Right lobe of liver (tissue), 6 donors: ENCODE measurements at regions not wholly inside any gene's neighbourhood (a gene's known extent, or its start where the extent isn't known, plus 50 kb on each side); places are given as distances from the start of the nearest gene placed in this dataset.

Experiments
- ATAC-seq, 4 donors: fragments of 200-7000 bp; cut with Tn5 transposase; one replicate each; pipeline ENCODE4 v1.9.1; 2020; ENCODE audit warnings: mild to moderate bottlenecking in 4 of 4, moderate library complexity in 4 of 4
- DNase-seq, 3 donors: peaks; one replicate each; pipeline ENCODE4 v3.0.0-alpha.2; 2020
- H3K27ac ChIP-seq, 3 donors: fragments of 200-600 bp; one replicate each; pipeline ENCODE4 v1.8.0; 2022
- H3K27me3 ChIP-seq, 2 donors: fragments of 200-600 bp; one replicate each; pipeline ENCODE4 v1.8.0; 2022
- H3K36me3 ChIP-seq, 4 donors: fragments of 200-600 bp; sonication (generic) in 1 of 4; one replicate each; pipeline versions ENCODE4 v1.5.1 to v1.8.0; 2017 to 2022; ENCODE audit warnings: control low read depth in 1 of 4
- H3K4me1 ChIP-seq, 4 donors: fragments of 200-600 bp; sonication (generic) in 1 of 4; one replicate each; pipeline versions ENCODE4 v1.5.1 to v1.8.0; 2017 to 2022; ENCODE audit warnings: control low read depth in 1 of 4
- H3K4me3 ChIP-seq, 3 donors: fragments of 200-600 bp; one replicate each; pipeline ENCODE4 v1.8.0; 2022
- H3K9me3 ChIP-seq, 4 donors: fragments of 200-600 bp; sonication (generic) in 1 of 4; one replicate each; pipeline versions ENCODE4 v1.5.1 to v1.8.0; 2017 to 2022; ENCODE audit warnings: control low read depth in 1 of 4
- POLR2A ChIP-seq: fragments of 450-650 bp; IDR thresholded peaks from one replicate; pipeline ENCODE4 v1.6.1; 2017; ENCODE audit warnings: antibody characterized with exemption, mild to moderate bottlenecking
- WGBS: methylation state at CpG from one replicate; pipeline ENCODE4 v1.1.6; 2018; ENCODE audit warnings: low coverage, low lambda C conversion rate; ENCODE audit not compliant: insufficient coverage; ENCODE audit errors: missing lambda C conversion rate; 5-methylcytosine and 5-hydroxymethylcytosine counted together
- intact Hi-C, 2 donors: fragments of 100-400 bp; cut with DNase I; formaldehyde crosslinking; loops; one replicate each; pipeline versions ENCODE4 v1.11.2 to v1.14.1; 2022
- TF ChIP-seq, protein P1 (sequence below), 4 donors: fragments of 200-600 bp in 3 of 4; fragments of 450-650 bp in 1 of 4; IDR thresholded peaks; one replicate each; pipeline versions ENCODE4 v1.5.1 to v1.8.0; 2016 to 2022; ENCODE audit warnings: antibody characterized with exemption in 4 of 4, mild to moderate bottlenecking in 2 of 4
- donor health status: DM: no; HTN: yes; CAD: no.
- donor health status: DM: no; HTN: no; CAD: no.
- donor health status: DM: no; HTN: no; CAD: no.
- donor health status: DM: no; HTN: yes; CAD: no.
- donor health status: DM: no; HTN: yes; CAD: no.

DNA sequence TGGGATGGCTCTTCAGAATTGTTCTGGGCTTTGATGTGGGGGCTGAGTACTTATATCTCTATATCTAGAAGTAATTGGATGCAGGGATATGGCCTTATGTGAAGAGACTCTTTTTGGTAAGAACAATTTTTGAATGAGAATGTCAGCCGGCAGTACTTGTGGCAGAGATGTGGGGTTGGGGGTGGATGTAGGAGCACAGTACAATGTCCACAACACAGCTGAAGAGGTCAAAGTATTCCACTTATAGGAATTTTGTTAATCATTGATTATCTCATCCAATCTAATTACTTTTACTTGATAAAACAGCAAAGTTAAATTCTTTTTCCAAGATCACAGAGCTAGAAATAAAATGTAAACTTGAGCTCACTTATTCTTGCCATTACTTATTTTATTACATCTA lies 391.4 kb downstream of the TEX13C start:
- peak; percentile 81 to 94 (median 85) for ATAC-seq
- Histone ChIP-seq H3K36me3 (no peaks in the 10 kb centered on the region), H3K27me3 (no peaks in the 10 kb centered on the region), H3K27ac (peak overlapping the region in 2 of 3 donors; percentile 34 to 41), H3K4me3 (no peak overlapping the region), H3K9me3 (no peaks in the 10 kb centered on the region), H3K4me1 (peaks cover 0 to 7% (median 0%) of the 10 kb centered on the region in 4 donors)
- TF ChIP-seq, protein P1, sequence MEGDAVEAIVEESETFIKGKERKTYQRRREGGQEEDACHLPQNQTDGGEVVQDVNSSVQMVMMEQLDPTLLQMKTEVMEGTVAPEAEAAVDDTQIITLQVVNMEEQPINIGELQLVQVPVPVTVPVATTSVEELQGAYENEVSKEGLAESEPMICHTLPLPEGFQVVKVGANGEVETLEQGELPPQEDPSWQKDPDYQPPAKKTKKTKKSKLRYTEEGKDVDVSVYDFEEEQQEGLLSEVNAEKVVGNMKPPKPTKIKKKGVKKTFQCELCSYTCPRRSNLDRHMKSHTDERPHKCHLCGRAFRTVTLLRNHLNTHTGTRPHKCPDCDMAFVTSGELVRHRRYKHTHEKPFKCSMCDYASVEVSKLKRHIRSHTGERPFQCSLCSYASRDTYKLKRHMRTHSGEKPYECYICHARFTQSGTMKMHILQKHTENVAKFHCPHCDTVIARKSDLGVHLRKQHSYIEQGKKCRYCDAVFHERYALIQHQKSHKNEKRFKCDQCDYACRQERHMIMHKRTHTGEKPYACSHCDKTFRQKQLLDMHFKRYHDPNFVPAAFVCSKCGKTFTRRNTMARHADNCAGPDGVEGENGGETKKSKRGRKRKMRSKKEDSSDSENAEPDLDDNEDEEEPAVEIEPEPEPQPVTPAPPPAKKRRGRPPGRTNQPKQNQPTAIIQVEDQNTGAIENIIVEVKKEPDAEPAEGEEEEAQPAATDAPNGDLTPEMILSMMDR (IDR thresholded peaks at IDR 0.05) = no peak
- TF ChIP-seq POLR2A = no peak
- intact Hi-C loops = no loop called here
- 27% methylated on average over 1 of the region's 1 CpG for WGBS
- no peak for DNase-seq

DNA sequence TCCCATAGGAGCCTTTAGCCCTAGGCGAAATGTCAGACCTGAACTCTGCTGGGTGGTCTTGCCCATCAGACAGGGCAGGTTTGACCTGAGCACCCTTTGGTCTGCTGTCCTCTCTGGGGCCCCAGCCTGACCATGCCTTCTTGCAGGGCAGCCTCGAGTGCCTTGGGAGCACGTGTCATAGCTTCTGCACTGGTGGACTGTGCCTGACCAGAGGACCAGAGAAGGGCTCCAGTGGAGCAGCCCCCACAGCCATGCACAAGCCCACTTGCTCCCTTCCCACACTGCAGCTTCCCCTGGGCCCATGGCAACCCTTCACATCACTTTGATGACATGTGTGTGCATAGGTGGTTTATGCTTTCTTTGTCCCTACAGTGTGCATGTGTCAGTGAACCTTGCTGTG lies 394.0 kb downstream of the TEX13C start:
- no CpG with 5 or more reads among the region's 3 CpGs for WGBS
- H3K27ac ChIP-seq = no peak overlapping the region
- intact Hi-C loops = no loop called here
- no peaks in the 10 kb centered on the region for H3K36me3 ChIP-seq
- peaks cover 0 to 7% (median 0%) of the 10 kb centered on the region in 4 donors for H3K4me1 ChIP-seq
- TF ChIP-seq, protein P1 (IDR thresholded peaks at IDR 0.05) = no peak
- no peak for TF ChIP-seq POLR2A
- no peaks in the 10 kb centered on the region for H3K27me3 ChIP-seq
- DNase-seq = no peak
- H3K9me3 ChIP-seq = no peaks in the 10 kb centered on the region
- no peak overlapping the region for H3K4me3 ChIP-seq
- ATAC-seq = peak in 1 of 4 donors; percentile 22

DNA sequence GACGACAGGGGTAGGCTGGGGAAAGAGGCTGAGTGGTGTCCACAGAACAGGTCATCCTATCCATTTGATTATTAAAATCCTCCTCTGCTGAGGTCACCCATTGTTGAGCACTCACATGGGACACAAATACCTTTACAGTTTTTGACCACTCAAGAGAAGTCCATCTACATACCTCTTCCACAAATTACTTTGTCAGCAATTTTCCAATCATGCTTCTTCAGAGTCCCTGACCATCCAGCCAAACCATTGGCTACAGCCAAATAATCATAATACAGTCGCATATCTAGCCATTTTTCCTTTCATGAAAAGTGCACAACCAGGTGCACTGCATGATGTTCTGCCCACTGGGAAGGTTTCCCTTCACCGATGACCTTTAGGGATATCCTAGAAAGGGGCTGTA lies 407.4 kb downstream of the TEX13C start:
- no peak for ATAC-seq
- intact Hi-C loops = no loop called here
- Histone ChIP-seq H3K27me3 (no peaks in the 10 kb centered on the region), H3K4me3 (no peak overlapping the region), H3K27ac (no peak overlapping the region), H3K9me3 (no peaks in the 10 kb centered on the region), H3K36me3 (no peaks in the 10 kb centered on the region), H3K4me1 (no peaks in the 10 kb centered on the region)
- DNase-seq = no peak
- no peak for TF ChIP-seq POLR2A
- TF ChIP-seq, protein P1 (IDR thresholded peaks at IDR 0.05) = no peak
- 52% methylated on average over 2 of the region's 3 CpGs for WGBS

DNA sequence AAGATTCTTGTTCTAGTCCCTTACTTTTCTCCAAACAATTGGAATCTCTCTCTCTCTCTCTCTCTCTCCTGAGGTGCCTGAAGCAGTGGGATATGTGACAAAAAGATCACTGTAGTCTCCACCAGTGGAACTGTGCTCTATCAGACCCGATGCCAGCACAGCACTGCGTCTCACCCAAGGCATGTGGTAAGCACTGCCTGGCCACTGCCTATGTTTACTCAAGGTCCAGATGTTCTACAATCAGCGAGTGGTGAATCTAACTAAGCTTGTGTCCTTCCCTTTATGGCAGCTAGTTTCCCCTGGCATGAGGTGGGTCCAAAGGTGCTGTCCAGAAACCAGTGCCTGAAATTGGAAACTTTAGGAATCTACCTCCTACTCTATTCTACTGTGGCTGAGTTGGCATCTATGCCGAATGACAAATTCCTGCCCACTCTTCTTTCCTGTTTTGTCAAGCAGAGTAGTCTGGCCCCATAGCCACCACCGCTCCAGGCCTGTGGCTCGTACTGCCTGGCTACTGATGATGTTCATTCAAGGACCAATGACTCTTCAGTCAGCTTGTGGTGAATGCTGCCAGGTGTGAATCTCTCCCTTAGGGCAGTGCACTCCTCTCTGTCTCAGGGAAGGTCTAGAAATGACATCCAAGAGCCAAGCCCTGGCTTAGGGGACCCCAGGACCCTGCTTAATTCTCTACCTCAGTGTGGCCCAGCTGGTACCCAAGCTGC lies 416.5 kb downstream of the TEX13C start:
- TF ChIP-seq, protein P1 (IDR thresholded peaks at IDR 0.05) = no peak
- TF ChIP-seq POLR2A = no peak
- intact Hi-C loops = no loop called here
- peak; percentile 42 to 65 (median 51) for ATAC-seq
- Histone ChIP-seq H3K36me3 (no peaks in the 10 kb centered on the region), H3K4me1 (no peaks in the 10 kb centered on the region), H3K9me3 (no peaks in the 10 kb centered on the region), H3K27ac (no peak overlapping the region), H3K27me3 (no peaks in the 10 kb centered on the region), H3K4me3 (no peak overlapping the region)
- WGBS = 55% methylated on average over 6 of the region's 6 CpGs
- DNase-seq = no peak
